Aorta (tissue), 5 donors: ENCODE measurements at regions not wholly inside any gene's neighbourhood (a gene's known extent, or its start where the extent isn't known, plus 50 kb on each side); places are given as distances from the start of the nearest gene placed in this dataset.

Experiments
- ATAC-seq: fragments of 200-7000 bp; cut with Tn5 transposase; one replicate; pipeline ENCODE4 v1.9.1; 2022; ENCODE audit warnings: moderate library complexity; ENCODE audit not compliant: low FRiP score
- DNase-seq, 2 donors: peaks; one replicate each; pipeline ENCODE4 v3.0.0-alpha.2; 2020
- H3K27ac ChIP-seq, 2 donors: one replicate each; pipeline ENCODE4 v1.5.1; 2013; ENCODE audit warnings: low read length in 2 of 2, mild to moderate bottlenecking in 2 of 2, moderate library complexity in 2 of 2, control low read depth in 1 of 2, inconsistent platforms in 1 of 2, low read depth in 1 of 2
- H3K27me3 ChIP-seq, 2 donors: one replicate each; pipeline ENCODE4 v1.6.1; 2013; ENCODE audit warnings: control low read depth in 1 of 2, low read length in 1 of 2, mild to moderate bottlenecking in 1 of 2, moderate library complexity in 1 of 2; ENCODE audit not compliant: insufficient read depth in 2 of 2, control insufficient read depth in 1 of 2
- H3K36me3 ChIP-seq, 2 donors: one replicate each; pipeline ENCODE4 v1.6.1; 2013; ENCODE audit warnings: control low read depth in 1 of 2, low read length in 1 of 2, mild to moderate bottlenecking in 1 of 2; ENCODE audit not compliant: insufficient read depth in 2 of 2, control insufficient read depth in 1 of 2
- H3K4me1 ChIP-seq, 2 donors: one replicate each; pipeline ENCODE4 v1.6.1; 2013; ENCODE audit warnings: low read length in 2 of 2, control low read depth in 1 of 2, mild to moderate bottlenecking in 1 of 2, moderate library complexity in 1 of 2; ENCODE audit not compliant: insufficient read depth in 2 of 2, control insufficient read depth in 1 of 2
- H3K4me3 ChIP-seq, 2 donors: one replicate each; pipeline ENCODE4 v1.5.1; 2013; ENCODE audit warnings: low read length in 2 of 2, control low read depth in 1 of 2, mild to moderate bottlenecking in 1 of 2
- H3K9me3 ChIP-seq: one replicate; pipeline ENCODE4 v1.6.1; 2013; ENCODE audit warnings: mild to moderate bottlenecking, low read length; ENCODE audit not compliant: control insufficient read depth
- WGBS, 2 donors: extraction: QIAGEN DNeasy Blood & Tissue Kit; methylation state at CpG; one replicate each; pipeline ENCODE4 v1.1.7; 2013; 5-methylcytosine and 5-hydroxymethylcytosine counted together
- intact Hi-C, 2 donors: fragments of 100-400 bp; cut with DNase I; formaldehyde crosslinking; loops; one replicate each; pipeline versions ENCODE4 v1.14.2 to v1.15.0; 2022
- donor health status: healthy with polysubstance abuse.
- donor health status: Bipolar disorder and iron deficiency.
- donor health status: DM: no; HTN: no; CAD: no.
- donor health status: DM: no; HTN: no; CAD: no.
- donor health status: DM: yes; HTN: yes; CAD: no.

- Histone ChIP-seq H3K4me1 (no peaks in the 10 kb centered on the region), H3K4me3 (no peak overlapping the region), H3K9me3 (no peaks in the 10 kb centered on the region), H3K27me3 (no peaks in the 10 kb centered on the region), H3K27ac (no peak overlapping the region), H3K36me3 (no peaks in the 10 kb centered on the region)
- ATAC-seq: no peak
- intact Hi-C loops: no loop called here
- DNase-seq: no peak
- 69 to 71% methylated on average over 1 of the region's 1 CpG for WGBS, 2 donors
These were observed 153.0 kb upstream of the ARPP21 start for GRCh38 chr3:35486295-35486694.

GRCh38 chr3:35487376-35487775 is 151.9 kb upstream of the ARPP21 start:
- Histone ChIP-seq H3K27ac (no peak overlapping the region), H3K4me3 (no peak overlapping the region), H3K27me3 (no peaks in the 10 kb centered on the region), H3K9me3 (no peaks in the 10 kb centered on the region), H3K4me1 (no peaks in the 10 kb centered on the region), H3K36me3 (no peaks in the 10 kb centered on the region)
- ATAC-seq (no peak), DNase-seq (no peak)
- 93 to 96% methylated on average over 2 of the region's 2 CpGs for WGBS, 2 donors
- intact Hi-C loops: no loop called here

DNA sequence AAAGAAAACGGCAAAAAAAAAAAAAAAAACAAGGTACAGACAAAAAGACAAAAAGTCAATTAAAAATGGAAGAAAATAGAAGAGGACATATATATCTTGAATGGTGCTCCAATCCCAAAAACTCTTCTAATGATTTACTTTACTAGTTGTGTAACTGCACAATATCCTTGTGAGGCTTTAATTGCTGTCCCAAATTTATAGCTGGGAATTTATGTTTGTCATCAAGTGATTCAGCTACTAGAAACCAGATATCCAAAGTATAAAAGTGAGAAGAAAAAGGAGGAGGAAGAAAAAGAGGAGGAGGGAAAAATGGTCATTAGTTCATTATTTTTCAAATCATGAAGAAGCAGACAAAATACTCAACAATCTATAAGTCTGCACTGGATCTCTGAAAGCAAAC is 150.8 kb upstream of the ARPP21 start:
- ATAC-seq: no peak
- H3K27ac ChIP-seq: no peak overlapping the region
- H3K27me3 ChIP-seq: no peaks in the 10 kb centered on the region
- intact Hi-C loops: no loop called here
- H3K9me3 ChIP-seq: no peaks in the 10 kb centered on the region
- WGBS, 2 donors: 92 to 97% methylated on average over 1 of the region's 1 CpG
- H3K4me1 ChIP-seq: no peaks in the 10 kb centered on the region
- H3K4me3 ChIP-seq: no peak overlapping the region
- no peak for DNase-seq
- no peaks in the 10 kb centered on the region for H3K36me3 ChIP-seq

DNA sequence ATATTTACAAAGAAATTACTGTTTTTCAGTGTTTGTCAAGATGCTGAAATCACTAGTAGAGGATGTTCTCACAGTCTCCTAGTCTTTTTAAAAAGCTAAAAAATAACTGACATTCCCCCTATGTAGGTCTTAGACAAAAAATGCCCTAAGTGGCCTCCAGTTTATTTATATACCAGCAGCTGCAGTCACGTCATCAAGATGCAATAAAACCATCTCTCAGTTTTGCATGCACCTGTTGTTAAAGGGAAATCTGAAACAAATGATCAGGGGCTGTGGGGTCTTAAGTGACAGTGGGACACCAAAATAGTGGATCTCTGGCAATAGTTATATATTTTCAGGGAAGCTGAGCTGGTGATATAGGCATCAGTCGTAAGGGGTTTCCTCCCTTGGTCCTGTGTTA is 146.5 kb upstream of the ARPP21 start:
- Histone ChIP-seq H3K9me3 (no peaks in the 10 kb centered on the region), H3K4me1 (no peaks in the 10 kb centered on the region), H3K36me3 (no peaks in the 10 kb centered on the region), H3K27ac (no peak overlapping the region), H3K4me3 (no peak overlapping the region), H3K27me3 (no peaks in the 10 kb centered on the region)
- 89 to 91% methylated on average over 2 of the region's 2 CpGs for WGBS, 2 donors
- intact Hi-C loops: no loop called here
- DNase-seq (no peak), ATAC-seq (no peak)

DNA sequence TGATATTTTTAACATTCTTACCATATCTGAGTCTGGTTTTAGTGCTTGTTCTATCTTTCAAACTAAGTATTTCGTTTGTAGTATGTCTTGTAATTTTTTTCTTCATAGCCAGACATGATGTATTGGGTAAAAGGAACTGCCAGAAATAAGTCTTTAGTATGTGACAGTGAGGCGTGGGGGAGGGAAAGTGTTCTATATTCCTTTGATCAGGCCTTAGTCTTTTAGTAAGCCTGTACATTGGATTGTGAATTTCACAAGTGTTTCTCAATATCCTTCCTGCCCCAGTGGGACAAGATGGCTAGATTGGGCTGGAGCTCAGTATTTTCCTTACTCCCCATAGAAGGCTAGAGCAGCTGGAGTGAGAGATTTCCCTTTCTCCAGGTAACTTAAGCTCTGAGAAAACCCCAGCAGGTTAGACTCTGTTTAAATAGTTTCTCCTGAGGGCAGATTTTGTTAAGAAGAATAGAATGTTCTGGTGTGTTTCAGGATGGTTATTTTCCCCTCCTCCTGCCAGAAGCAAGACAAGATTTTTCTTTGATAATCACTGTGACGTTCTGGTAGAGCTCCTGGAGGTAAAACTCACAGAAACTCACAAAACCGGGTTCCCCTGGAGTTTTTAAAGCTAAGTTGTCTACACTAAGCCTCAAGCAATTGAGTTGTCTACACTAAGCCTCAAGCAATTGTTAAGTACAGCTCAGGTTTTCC is 140.7 kb upstream of the ARPP21 start:
- intact Hi-C loops: no loop called here
- Histone ChIP-seq H3K27ac (no peak overlapping the region), H3K4me1 (no peaks in the 10 kb centered on the region), H3K4me3 (no peak overlapping the region), H3K9me3 (no peaks in the 10 kb centered on the region), H3K36me3 (no peaks in the 10 kb centered on the region), H3K27me3 (no peaks in the 10 kb centered on the region)
- ATAC-seq (no peak), DNase-seq (no peak)
- WGBS, 2 donors: 44 to 56% methylated on average over 4 of the region's 4 CpGs

DNA sequence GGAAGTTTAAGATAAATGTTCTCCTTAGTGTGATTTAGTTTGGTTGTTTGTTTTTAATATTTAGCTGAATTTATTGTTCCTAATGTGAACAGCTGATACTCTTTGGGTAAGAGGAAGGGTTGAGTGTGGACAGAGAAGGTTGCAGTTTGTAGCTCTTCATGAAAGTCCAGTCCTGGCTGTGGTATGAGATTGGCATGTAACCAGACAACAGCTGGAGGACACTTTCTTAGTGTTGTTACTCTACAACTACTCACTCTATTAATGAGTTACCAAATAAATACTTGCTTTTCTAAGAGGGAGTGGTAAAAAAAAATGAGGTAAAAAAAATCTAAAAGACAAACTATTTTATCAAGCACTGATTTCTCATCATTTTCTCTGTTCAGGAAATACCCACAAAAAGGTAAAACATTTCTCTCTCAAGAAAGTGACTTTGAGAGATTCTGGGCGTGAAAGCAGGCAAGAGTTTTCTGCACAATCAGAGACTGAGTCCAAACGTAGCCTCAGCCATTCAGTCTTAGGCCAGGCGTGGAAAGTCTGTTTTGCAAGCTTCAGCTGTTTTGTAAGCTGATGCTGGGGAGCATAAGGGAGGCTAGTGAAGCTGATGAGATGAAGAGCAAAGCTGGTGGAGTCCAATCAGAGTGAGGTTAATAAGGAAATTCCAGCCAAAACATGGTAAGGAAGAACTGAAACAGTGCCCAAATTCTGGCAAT is 138.5 kb upstream of the ARPP21 start:
- DNase-seq (no peak), ATAC-seq (no peak)
- Histone ChIP-seq H3K27ac (no peak overlapping the region), H3K4me1 (no peaks in the 10 kb centered on the region), H3K9me3 (no peaks in the 10 kb centered on the region), H3K4me3 (no peak overlapping the region), H3K36me3 (no peaks in the 10 kb centered on the region), H3K27me3 (no peaks in the 10 kb centered on the region)
- intact Hi-C loops: no loop called here
- WGBS, 2 donors: 83 to 84% methylated on average over 3 of the region's 3 CpGs

- intact Hi-C loops: no loop called here
- H3K27ac ChIP-seq: no peak overlapping the region
- no peaks in the 10 kb centered on the region for H3K27me3 ChIP-seq
- no peaks in the 10 kb centered on the region for H3K4me1 ChIP-seq
- no peaks in the 10 kb centered on the region for H3K9me3 ChIP-seq
- no peak for ATAC-seq
- no peak for DNase-seq
- no peaks in the 10 kb centered on the region for H3K36me3 ChIP-seq
- H3K4me3 ChIP-seq: no peak overlapping the region
These were observed 136.6 kb upstream of the ARPP21 start for GRCh38 chr3:35502699-35503098.

DNA sequence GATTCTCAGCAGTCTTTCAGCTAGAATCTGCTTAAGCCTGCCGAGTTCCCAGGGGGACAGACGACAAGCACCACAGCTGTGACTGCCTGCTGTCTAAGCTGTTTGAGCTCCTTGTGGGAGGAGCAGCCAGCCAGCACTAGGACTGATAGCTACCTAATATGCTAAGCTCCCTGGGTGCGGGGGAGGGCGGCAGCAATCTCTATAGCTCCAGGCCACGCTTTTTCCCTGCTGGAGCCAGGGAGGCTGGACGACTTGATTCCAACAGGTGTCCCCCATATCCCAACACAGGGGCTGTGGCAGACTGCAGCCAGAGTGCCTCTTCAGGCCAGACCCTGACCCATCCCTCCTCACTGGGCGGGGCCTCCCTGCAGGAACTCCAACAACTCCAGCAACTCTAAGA is 134.1 kb upstream of the ARPP21 start:
- Histone ChIP-seq H3K9me3 (no peaks in the 10 kb centered on the region), H3K4me1 (no peaks in the 10 kb centered on the region), H3K36me3 (no peaks in the 10 kb centered on the region), H3K27ac (no peak overlapping the region), H3K27me3 (no peaks in the 10 kb centered on the region), H3K4me3 (no peak overlapping the region)
- 70 to 81% methylated on average over 7 of the region's 7 CpGs for WGBS, 2 donors
- DNase-seq (peak in 1 of 2 donors; percentile 21), ATAC-seq (no peak)
- intact Hi-C loops: no loop called here

DNA sequence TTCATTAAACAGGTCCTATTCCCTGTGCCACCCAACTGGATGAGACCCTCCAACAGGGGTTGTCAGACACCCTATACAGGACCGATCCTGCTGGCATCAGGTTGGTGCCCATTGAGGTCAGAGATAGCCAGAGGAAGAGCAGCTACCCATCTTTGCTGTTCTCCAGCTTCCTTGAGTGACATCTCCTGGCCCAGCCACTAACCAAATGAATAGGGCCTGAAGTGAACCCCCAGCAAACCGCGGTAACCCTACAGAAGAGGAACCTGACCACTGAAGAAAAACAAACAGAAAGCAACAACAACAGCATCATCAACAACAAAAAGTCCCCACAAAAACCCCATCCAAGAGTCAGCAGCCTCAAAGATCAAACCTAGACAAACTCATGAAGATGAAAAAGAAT is 133.6 kb upstream of the ARPP21 start:
- intact Hi-C loops: no loop called here

More for the DNA sequence above, 133.6 kb upstream of the ARPP21 start:
- no peaks in the 10 kb centered on the region for H3K9me3 ChIP-seq
- H3K27me3 ChIP-seq: no peaks in the 10 kb centered on the region
- H3K4me1 ChIP-seq: no peaks in the 10 kb centered on the region
- DNase-seq: no peak
- no peak overlapping the region for H3K4me3 ChIP-seq
- 96 to 99% methylated on average over 3 of the region's 3 CpGs for WGBS, 2 donors
- no peak overlapping the region for H3K27ac ChIP-seq
- H3K36me3 ChIP-seq: no peaks in the 10 kb centered on the region
- no peak for ATAC-seq
